Esophagus squamous epithelium (tissue), 4 donors: ENCODE measurements at regions not wholly inside any gene's neighbourhood (a gene's known extent, or its start where the extent isn't known, plus 50 kb on each side); places are given as distances from the start of the nearest gene placed in this dataset.

Experiments
- CTCF ChIP-seq, 6 experiments: fragments of 450-650 bp in 4 of 6; fragments of 200-600 bp in 2 of 6; sonication (generic) in 2 of 6; IDR thresholded peaks; one replicate each; pipeline ENCODE4 v1.5.1; 2016 to 2019; ENCODE audit warnings: antibody characterized with exemption in 6 of 6, mild to moderate bottlenecking in 4 of 6, moderate library complexity in 4 of 6
- POLR2A ChIP-seq, 4 donors: fragments of 450-650 bp; IDR thresholded peaks; one replicate each; pipeline ENCODE4 v1.6.1; 2017; ENCODE audit warnings: antibody characterized with exemption in 4 of 4, mild to moderate bottlenecking in 4 of 4, moderate library complexity in 3 of 4

- TF ChIP-seq CTCF (IDR thresholded peaks at IDR 0.05) (no peak), POLR2A (IDR thresholded peaks at IDR 0.05) (no peak)
These were observed 248.6 kb downstream of the MATN1 start for GRCh38 chr1:30474818-30475200.
